OCI-LY7 (cell line): ENCODE measurements at regions not wholly inside any gene's neighbourhood (a gene's known extent, or its start where the extent isn't known, plus 50 kb on each side); places are given as distances from the start of the nearest gene placed in this dataset.

Source experiments
- CTCF ChIP-seq: fragments of 200-600 bp; sonication (generic); conservative IDR thresholded peaks from 2 replicates; pipeline ENCODE4 v1.5.1; 2014; ENCODE audit warnings: mild to moderate bottlenecking, antibody characterized with exemption, low read length, moderate library complexity, mixed read lengths
- EZH2phosphoT487 ChIP-seq: fragments of 200-600 bp; sonication (generic); IDR thresholded peaks from 2 replicates; pipeline ENCODE4 v1.6.1; 2018; ENCODE audit warnings: low read depth, borderline replicate concordance, mild to moderate bottlenecking, mixed run types, antibody characterized with exemption, low read length, moderate library complexity, mixed read lengths

GRCh38 chr4:181216501-181216900 is 1026.7 kb upstream of the TENM3 start:
- TF ChIP-seq CTCF (no peak), EZH2phosphoT487 (no peak)
